ENCODE measurements at regions not wholly inside any gene's neighbourhood (a gene's known extent, or its start where the extent isn't known, plus 50 kb on each side); places are given as distances from the start of the nearest gene placed in this dataset.

DNA sequence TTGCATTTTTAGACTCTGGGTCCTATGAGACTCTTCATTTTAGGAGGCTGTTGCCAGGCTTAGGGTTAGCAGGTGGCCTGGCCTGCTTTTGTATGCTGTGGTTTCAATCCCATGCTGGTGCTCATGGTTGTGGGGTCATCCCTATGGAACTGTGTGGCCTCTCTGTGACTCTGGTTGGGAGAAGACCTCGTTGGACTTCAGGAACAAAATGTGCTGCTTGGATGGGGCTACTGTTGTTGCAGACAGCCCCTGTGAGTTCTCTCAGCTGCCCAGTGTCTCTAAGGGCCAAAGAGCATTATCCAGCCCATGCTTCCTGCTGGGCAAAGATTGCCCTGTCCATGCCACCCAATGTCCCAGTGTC is 169.5 kb upstream of the S1PR3 start:
- TF ChIP-seq, protein P1, sequence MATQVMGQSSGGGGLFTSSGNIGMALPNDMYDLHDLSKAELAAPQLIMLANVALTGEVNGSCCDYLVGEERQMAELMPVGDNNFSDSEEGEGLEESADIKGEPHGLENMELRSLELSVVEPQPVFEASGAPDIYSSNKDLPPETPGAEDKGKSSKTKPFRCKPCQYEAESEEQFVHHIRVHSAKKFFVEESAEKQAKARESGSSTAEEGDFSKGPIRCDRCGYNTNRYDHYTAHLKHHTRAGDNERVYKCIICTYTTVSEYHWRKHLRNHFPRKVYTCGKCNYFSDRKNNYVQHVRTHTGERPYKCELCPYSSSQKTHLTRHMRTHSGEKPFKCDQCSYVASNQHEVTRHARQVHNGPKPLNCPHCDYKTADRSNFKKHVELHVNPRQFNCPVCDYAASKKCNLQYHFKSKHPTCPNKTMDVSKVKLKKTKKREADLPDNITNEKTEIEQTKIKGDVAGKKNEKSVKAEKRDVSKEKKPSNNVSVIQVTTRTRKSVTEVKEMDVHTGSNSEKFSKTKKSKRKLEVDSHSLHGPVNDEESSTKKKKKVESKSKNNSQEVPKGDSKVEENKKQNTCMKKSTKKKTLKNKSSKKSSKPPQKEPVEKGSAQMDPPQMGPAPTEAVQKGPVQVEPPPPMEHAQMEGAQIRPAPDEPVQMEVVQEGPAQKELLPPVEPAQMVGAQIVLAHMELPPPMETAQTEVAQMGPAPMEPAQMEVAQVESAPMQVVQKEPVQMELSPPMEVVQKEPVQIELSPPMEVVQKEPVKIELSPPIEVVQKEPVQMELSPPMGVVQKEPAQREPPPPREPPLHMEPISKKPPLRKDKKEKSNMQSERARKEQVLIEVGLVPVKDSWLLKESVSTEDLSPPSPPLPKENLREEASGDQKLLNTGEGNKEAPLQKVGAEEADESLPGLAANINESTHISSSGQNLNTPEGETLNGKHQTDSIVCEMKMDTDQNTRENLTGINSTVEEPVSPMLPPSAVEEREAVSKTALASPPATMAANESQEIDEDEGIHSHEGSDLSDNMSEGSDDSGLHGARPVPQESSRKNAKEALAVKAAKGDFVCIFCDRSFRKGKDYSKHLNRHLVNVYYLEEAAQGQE (IDR thresholded peaks at IDR 0.05; ENCODE audit: insufficient read depth in 1 of 2, low read depth in 2 of 2, low read length in 1 of 2) = no peak
- TF ChIP-seq, protein P2, sequence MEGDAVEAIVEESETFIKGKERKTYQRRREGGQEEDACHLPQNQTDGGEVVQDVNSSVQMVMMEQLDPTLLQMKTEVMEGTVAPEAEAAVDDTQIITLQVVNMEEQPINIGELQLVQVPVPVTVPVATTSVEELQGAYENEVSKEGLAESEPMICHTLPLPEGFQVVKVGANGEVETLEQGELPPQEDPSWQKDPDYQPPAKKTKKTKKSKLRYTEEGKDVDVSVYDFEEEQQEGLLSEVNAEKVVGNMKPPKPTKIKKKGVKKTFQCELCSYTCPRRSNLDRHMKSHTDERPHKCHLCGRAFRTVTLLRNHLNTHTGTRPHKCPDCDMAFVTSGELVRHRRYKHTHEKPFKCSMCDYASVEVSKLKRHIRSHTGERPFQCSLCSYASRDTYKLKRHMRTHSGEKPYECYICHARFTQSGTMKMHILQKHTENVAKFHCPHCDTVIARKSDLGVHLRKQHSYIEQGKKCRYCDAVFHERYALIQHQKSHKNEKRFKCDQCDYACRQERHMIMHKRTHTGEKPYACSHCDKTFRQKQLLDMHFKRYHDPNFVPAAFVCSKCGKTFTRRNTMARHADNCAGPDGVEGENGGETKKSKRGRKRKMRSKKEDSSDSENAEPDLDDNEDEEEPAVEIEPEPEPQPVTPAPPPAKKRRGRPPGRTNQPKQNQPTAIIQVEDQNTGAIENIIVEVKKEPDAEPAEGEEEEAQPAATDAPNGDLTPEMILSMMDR (IDR thresholded peaks at IDR 0.05) = no peak
- TF ChIP-seq POLR2AphosphoS5 (IDR thresholded peaks at IDR 0.05; ENCODE audit: low read depth, low read length) = no peak
